NCI-H2107 (cell line): ENCODE measurements at regions not wholly inside any gene's neighbourhood (a gene's known extent, or its start where the extent isn't known, plus 50 kb on each side); places are given as distances from the start of the nearest gene placed in this dataset.

Experiments
- DNase-seq: peaks from one replicate; lab custom pipeline; 2025; lab: John Stamatoyannopoulos, UW

- DNase-seq, result no peak
Observed at GRCh38 chr2:146506851-146507250, 1338.0 kb upstream of the ACVR2A start.

GRCh38 chr2:146503366-146503765 lies 1341.5 kb upstream of the ACVR2A start:
- DNase-seq, result no peak

- DNase-seq, result no peak
Observed at GRCh38 chr2:146496248-146496647, 1348.6 kb upstream of the ACVR2A start.

GRCh38 chr2:146489386-146489785 lies 1355.4 kb upstream of the ACVR2A start:
- DNase-seq, result no peak

- DNase-seq, result no peak
Observed at GRCh38 chr2:146481629-146482028, 1363.2 kb upstream of the ACVR2A start.

GRCh38 chr2:146477383-146477782 lies 1367.4 kb upstream of the ACVR2A start:
- DNase-seq, result no peak

GRCh38 chr2:146468578-146468977 lies 1376.3 kb upstream of the ACVR2A start:
- no peak for DNase-seq

GRCh38 chr2:146467425-146467824 lies 1377.4 kb upstream of the ACVR2A start:
- DNase-seq, result no peak

- DNase-seq, result no peak
Observed at GRCh38 chr2:146465460-146465859, 1379.4 kb upstream of the ACVR2A start.

GRCh38 chr2:146461068-146461467 lies 1383.8 kb upstream of the ACVR2A start:
- DNase-seq, result no peak

- no peak for DNase-seq
Observed at GRCh38 chr2:146458585-146458984, 1386.2 kb upstream of the ACVR2A start.

GRCh38 chr2:146457221-146457620 lies 1387.6 kb upstream of the ACVR2A start:
- DNase-seq, result no peak

- no peak for DNase-seq
Observed at GRCh38 chr2:146455325-146455724, 1389.5 kb upstream of the ACVR2A start.

- no peak for DNase-seq
Observed at GRCh38 chr2:146451972-146452371, 1392.9 kb upstream of the ACVR2A start.

- no peak for DNase-seq
Observed at GRCh38 chr2:146450131-146450530, 1394.7 kb upstream of the ACVR2A start.

- no peak for DNase-seq
Observed at GRCh38 chr2:146444987-146445386, 1399.8 kb upstream of the ACVR2A start.

- no peak for DNase-seq
Observed at GRCh38 chr2:146444085-146444484, 1400.7 kb upstream of the ACVR2A start.

- no peak for DNase-seq
Observed at GRCh38 chr2:146438246-146438645, 1406.6 kb upstream of the ACVR2A start.

GRCh38 chr2:146437712-146438111 lies 1407.1 kb upstream of the ACVR2A start:
- no peak for DNase-seq

GRCh38 chr2:146433116-146433875 lies 1411.5 kb upstream of the ACVR2A start:
- DNase-seq, result no peak

- DNase-seq, result no peak
Observed at GRCh38 chr2:146429366-146429765, 1415.5 kb upstream of the ACVR2A start.

- no peak for DNase-seq
Observed at GRCh38 chr2:146417942-146418341, 1426.9 kb upstream of the ACVR2A start.

GRCh38 chr2:146415291-146415690 lies 1429.5 kb upstream of the ACVR2A start:
- DNase-seq, result no peak

GRCh38 chr2:146414456-146414855 lies 1430.4 kb upstream of the ACVR2A start:
- DNase-seq, result no peak
